Natural killer cell (primary cell): ENCODE measurements at regions not wholly inside any gene's neighbourhood (a gene's known extent, or its start where the extent isn't known, plus 50 kb on each side); places are given as distances from the start of the nearest gene placed in this dataset.

Source experiments
- ATAC-seq, 3 donors: fragments of 150-1000 bp in 2 of 3; fragments of 200-7000 bp in 1 of 3; cut with Tn5 transposase; 1 replicate in 1 of 3; 2 replicates in 2 of 3; pipeline ENCODE4 v1.10.0; 2021; ENCODE audit warnings: mild to moderate bottlenecking in 2 of 3, moderate library complexity in 2 of 3
- DNase-seq, 2 donors: peaks; one replicate each; pipeline versions ENCODE4 v3.0.0 to v3.0.0-alpha.2; 2013 to 2021; ENCODE audit warnings: mixed read lengths in 1 of 2
- H3K27ac ChIP-seq: one replicate; pipeline ENCODE4 v1.5.1; 2013; ENCODE audit warnings: mild to moderate bottlenecking, low read length
- H3K27me3 ChIP-seq: one replicate; pipeline ENCODE4 v1.6.1; 2013; ENCODE audit warnings: low read length; ENCODE audit not compliant: control insufficient read depth, insufficient read depth
- H3K36me3 ChIP-seq: one replicate; pipeline ENCODE4 v1.6.1; 2013; ENCODE audit warnings: low read length; ENCODE audit not compliant: control insufficient read depth, insufficient read depth
- H3K4me1 ChIP-seq: one replicate; pipeline ENCODE4 v1.6.1; 2013; ENCODE audit warnings: low read length; ENCODE audit not compliant: control insufficient read depth, insufficient read depth
- H3K4me3 ChIP-seq: one replicate; pipeline ENCODE4 v1.5.1; 2013; ENCODE audit warnings: low read length
- H3K9me3 ChIP-seq: one replicate; pipeline ENCODE4 v1.6.1; 2013; ENCODE audit warnings: low read length; ENCODE audit not compliant: control insufficient read depth, insufficient read depth
- H3K27ac Mint-ChIP-seq, 2 donors: one replicate each; pipeline ENCODE4 v1.8.0; 2022; ENCODE audit warnings: mild to moderate bottlenecking in 2 of 2, mixed read lengths in 2 of 2, moderate library complexity in 1 of 2
- H3K27me3 Mint-ChIP-seq, 2 donors: one replicate each; pipeline ENCODE4 v1.8.0; 2022; ENCODE audit warnings: low read depth in 2 of 2, mixed read lengths in 2 of 2
- H3K36me3 Mint-ChIP-seq: one replicate; pipeline ENCODE4 v1.8.0; 2022; ENCODE audit warnings: mixed read lengths
- H3K4me1 Mint-ChIP-seq, 2 donors: one replicate each; pipeline ENCODE4 v1.8.0; 2022; ENCODE audit warnings: mixed read lengths in 2 of 2
- H3K4me3 Mint-ChIP-seq: one replicate; pipeline ENCODE4 v1.8.0; 2022; ENCODE audit warnings: mild to moderate bottlenecking, moderate library complexity, mixed read lengths
- H3K9me3 Mint-ChIP-seq, 2 donors: one replicate each; pipeline ENCODE4 v1.8.0; 2022; ENCODE audit warnings: mixed read lengths in 2 of 2
- WGBS: methylation state at CpG from one replicate; pipeline ENCODE4 v1.1.7; 2013; ENCODE audit warnings: missing lambda C conversion rate; ENCODE audit not compliant: insufficient coverage; 5-methylcytosine and 5-hydroxymethylcytosine counted together
- intact Hi-C: fragments of 100-400 bp; cut with micrococcal nuclease; formaldehyde crosslinking; loops from one replicate; pipeline ENCODE4 v1.14.2; 2022
- TF ChIP-seq, protein P1 (sequence below): fragments of 200-600 bp; IDR thresholded peaks from one replicate; pipeline ENCODE4 v1.8.0; 2022; ENCODE audit warnings: antibody characterized with exemption

DNA sequence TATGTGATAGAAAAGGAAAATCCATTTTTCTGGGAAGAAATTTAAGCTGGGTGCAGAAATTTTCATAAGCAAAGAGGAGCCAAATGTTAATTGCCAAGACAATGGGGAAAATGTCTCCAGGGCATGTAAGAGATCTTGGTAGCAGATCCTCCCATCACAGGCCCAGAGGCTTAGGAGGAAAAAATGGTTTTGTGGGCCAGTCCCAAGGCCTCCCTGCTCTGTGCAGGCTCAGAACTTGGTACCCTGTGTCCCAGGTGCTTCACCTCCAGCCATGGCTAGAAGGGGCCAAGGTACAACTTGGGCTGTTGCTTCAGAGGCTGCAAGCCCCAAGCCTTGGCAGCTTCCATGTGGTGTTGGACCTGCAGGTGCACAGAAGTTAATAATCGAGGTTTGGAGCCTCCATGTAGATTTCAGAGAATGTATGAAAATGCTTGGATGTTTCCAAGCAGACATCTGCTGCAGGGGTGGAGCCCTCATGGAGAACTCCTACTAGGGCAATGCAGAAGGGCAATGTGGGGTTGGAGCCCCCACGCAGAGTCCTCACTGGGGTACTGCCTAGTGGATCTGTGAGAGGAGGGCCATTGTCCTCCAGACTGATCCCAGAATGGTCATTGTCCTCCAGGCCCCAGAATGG is 77.7 kb upstream of the ATP2B1 start:
- no peaks in the 10 kb centered on the region for H3K4me1 ChIP-seq

GRCh38 chr12:89783359-89784060 is 74.9 kb upstream of the ATP2B1 start:
- no peaks in the 10 kb centered on the region for H3K4me1 ChIP-seq
- no peaks in the 10 kb centered on the region for H3K27me3 ChIP-seq
- TF ChIP-seq, protein P1, sequence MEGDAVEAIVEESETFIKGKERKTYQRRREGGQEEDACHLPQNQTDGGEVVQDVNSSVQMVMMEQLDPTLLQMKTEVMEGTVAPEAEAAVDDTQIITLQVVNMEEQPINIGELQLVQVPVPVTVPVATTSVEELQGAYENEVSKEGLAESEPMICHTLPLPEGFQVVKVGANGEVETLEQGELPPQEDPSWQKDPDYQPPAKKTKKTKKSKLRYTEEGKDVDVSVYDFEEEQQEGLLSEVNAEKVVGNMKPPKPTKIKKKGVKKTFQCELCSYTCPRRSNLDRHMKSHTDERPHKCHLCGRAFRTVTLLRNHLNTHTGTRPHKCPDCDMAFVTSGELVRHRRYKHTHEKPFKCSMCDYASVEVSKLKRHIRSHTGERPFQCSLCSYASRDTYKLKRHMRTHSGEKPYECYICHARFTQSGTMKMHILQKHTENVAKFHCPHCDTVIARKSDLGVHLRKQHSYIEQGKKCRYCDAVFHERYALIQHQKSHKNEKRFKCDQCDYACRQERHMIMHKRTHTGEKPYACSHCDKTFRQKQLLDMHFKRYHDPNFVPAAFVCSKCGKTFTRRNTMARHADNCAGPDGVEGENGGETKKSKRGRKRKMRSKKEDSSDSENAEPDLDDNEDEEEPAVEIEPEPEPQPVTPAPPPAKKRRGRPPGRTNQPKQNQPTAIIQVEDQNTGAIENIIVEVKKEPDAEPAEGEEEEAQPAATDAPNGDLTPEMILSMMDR = no peak
- Mint-ChIP-seq H3K4me3 (no peak overlapping the region), H3K4me1 (peaks cover 0 to 4% of the 10 kb centered on the region in 2 donors), H3K27me3 (no peaks in the 10 kb centered on the region), H3K36me3 (peaks cover 9% of the 10 kb centered on the region), H3K27ac (no peak overlapping the region), H3K9me3 (no peaks in the 10 kb centered on the region)
- intact Hi-C loops = no loop called here
- no peak overlapping the region for H3K4me3 ChIP-seq
- WGBS = 64% methylated on average over 3 of the region's 3 CpGs
- no peak overlapping the region for H3K27ac ChIP-seq
- no peaks in the 10 kb centered on the region for H3K36me3 ChIP-seq
- H3K9me3 ChIP-seq = peaks cover 10% of the 10 kb centered on the region
- no peak for ATAC-seq
- DNase-seq = no peak

More for the DNA sequence above, 77.7 kb upstream of the ATP2B1 start:
- Histone ChIP-seq H3K4me3 (no peak overlapping the region), H3K27me3 (no peaks in the 10 kb centered on the region), H3K9me3 (peaks cover 10% of the 10 kb centered on the region), H3K36me3 (no peaks in the 10 kb centered on the region), H3K27ac (no peak overlapping the region)
- ATAC-seq (no peak), DNase-seq (no peak)
- Mint-ChIP-seq H3K27ac (no peak overlapping the region), H3K4me3 (no peak overlapping the region), H3K36me3 (peaks cover 9% of the 10 kb centered on the region), H3K9me3 (no peaks in the 10 kb centered on the region), H3K27me3 (no peaks in the 10 kb centered on the region), H3K4me1 (peaks cover 5 to 10% of the 10 kb centered on the region in 2 donors)
- 96% methylated on average over 2 of the region's 2 CpGs for WGBS
- intact Hi-C loops = no loop called here
- TF ChIP-seq, protein P1 = no peak

- TF ChIP-seq, protein P1 = no peak
- intact Hi-C loops = no loop called here
- Mint-ChIP-seq H3K9me3 (no peaks in the 10 kb centered on the region), H3K27me3 (no peaks in the 10 kb centered on the region), H3K27ac (no peak overlapping the region), H3K36me3 (peaks cover 9% of the 10 kb centered on the region), H3K4me3 (no peak overlapping the region), H3K4me1 (peaks cover 6 to 9% of the 10 kb centered on the region in 2 donors)
- H3K9me3 ChIP-seq = peaks cover 10% of the 10 kb centered on the region
- no peak overlapping the region for H3K4me3 ChIP-seq
- no peaks in the 10 kb centered on the region for H3K27me3 ChIP-seq
- no peaks in the 10 kb centered on the region for H3K36me3 ChIP-seq
- DNase-seq (no peak), ATAC-seq (no peak)
- H3K4me1 ChIP-seq = no peaks in the 10 kb centered on the region
- H3K27ac ChIP-seq = no peak overlapping the region
- WGBS = 88% methylated on average over 1 of the region's 1 CpG
These were observed 74.2 kb upstream of the ATP2B1 start for GRCh38 chr12:89782807-89783206.
